Naive thymus-derived CD8-positive, alpha-beta T cell (primary cell): ENCODE measurements at regions not wholly inside any gene's neighbourhood (a gene's known extent, or its start where the extent isn't known, plus 50 kb on each side); places are given as distances from the start of the nearest gene placed in this dataset.

ENCODE experiments used
- ATAC-seq, 2 donors: fragments of 150-1000 bp; cut with Tn5 transposase in 1 of 2; sonication (Bioruptor Pico), chemical (Tn5 transposase) in 1 of 2; 1 replicate in 1 of 2; 2 replicates in 1 of 2; pipeline ENCODE4 v1.10.0; 2021; ENCODE audit warnings: mild to moderate bottlenecking in 2 of 2, moderate library complexity in 2 of 2
- POLR2A ChIA-PET: fragments of 350-600 bp; sonication (Branson Sonifier 250); formaldehyde crosslinking; loops from one replicate; lab custom pipeline; 2021; ENCODE audit warnings: antibody characterized with exemption; lab: Charles Lee
- DNase-seq, 10 donors: peaks; one replicate each; pipeline versions ENCODE4 v3.0.0 to v3.0.0-alpha.2; 2020 to 2022
- H3K27ac Mint-ChIP-seq, 10 donors: one replicate each; pipeline ENCODE4 v1.8.0; 2020 to 2022; ENCODE audit warnings: mild to moderate bottlenecking in 10 of 10, mixed read lengths in 10 of 10, moderate library complexity in 4 of 10, inconsistent platforms in 1 of 10
- H3K27me3 Mint-ChIP-seq, 5 donors: one replicate each; pipeline ENCODE4 v1.8.0; 2021 to 2022; ENCODE audit warnings: mixed read lengths in 5 of 5
- H3K36me3 Mint-ChIP-seq, 3 donors: one replicate each; pipeline ENCODE4 v1.8.0; 2020 to 2022; ENCODE audit warnings: mixed read lengths in 3 of 3, mild to moderate bottlenecking in 2 of 3, inconsistent platforms in 1 of 3
- H3K4me1 Mint-ChIP-seq, 4 donors: one replicate each; pipeline ENCODE4 v1.8.0; 2021 to 2022; ENCODE audit warnings: mixed read lengths in 4 of 4
- H3K4me3 Mint-ChIP-seq, 10 donors: one replicate each; pipeline ENCODE4 v1.8.0; 2020 to 2022; ENCODE audit warnings: mild to moderate bottlenecking in 10 of 10, mixed read lengths in 10 of 10, moderate library complexity in 6 of 10, inconsistent platforms in 1 of 10
- H3K9me3 Mint-ChIP-seq, 9 donors: one replicate each; pipeline ENCODE4 v1.8.0; 2020 to 2022; ENCODE audit warnings: mixed read lengths in 9 of 9, mild to moderate bottlenecking in 3 of 9, inconsistent platforms in 1 of 9, moderate library complexity in 1 of 9

GRCh38 chr7:121485467-121486243 lies 89.5 kb upstream of the FAM3C start:
- ATAC-seq (no peak), DNase-seq (no peak)
- no peaks in the 10 kb centered on the region for H3K36me3 Mint-ChIP-seq
- POLR2A ChIA-PET = no interaction called here
- no peak overlapping the region for H3K4me3 Mint-ChIP-seq
- peaks cover 0 to 2% (median 0%) of the 10 kb centered on the region in 4 donors for H3K4me1 Mint-ChIP-seq
- H3K9me3 Mint-ChIP-seq = no peaks in the 10 kb centered on the region
- peaks cover 0 to 4% (median 2%) of the 10 kb centered on the region in 5 donors for H3K27me3 Mint-ChIP-seq
- H3K27ac Mint-ChIP-seq = no peak overlapping the region

- Mint-ChIP-seq H3K4me1 (peaks cover 0 to 2% (median 0%) of the 10 kb centered on the region in 4 donors), H3K27ac (no peak overlapping the region)
Observed at GRCh38 chr7:121484089-121484763, 88.1 kb upstream of the FAM3C start.

GRCh38 chr7:121480566-121481335 lies 84.6 kb upstream of the FAM3C start:
- no peak overlapping the region for H3K4me3 Mint-ChIP-seq
- no peak overlapping the region for H3K27ac Mint-ChIP-seq
- H3K27me3 Mint-ChIP-seq = peaks cover 0 to 3% (median 0%) of the 10 kb centered on the region in 5 donors
- POLR2A ChIA-PET = no interaction called here
- H3K4me1 Mint-ChIP-seq = peaks cover 0 to 2% (median 0%) of the 10 kb centered on the region in 4 donors
- no peak for ATAC-seq
- no peak for DNase-seq
- no peaks in the 10 kb centered on the region for H3K36me3 Mint-ChIP-seq
- no peaks in the 10 kb centered on the region for H3K9me3 Mint-ChIP-seq

More at GRCh38 chr7:121484089-121484763, 88.1 kb upstream of the FAM3C start:
- ATAC-seq (no peak), DNase-seq (no peak)
- Mint-ChIP-seq H3K27me3 (peaks cover 0 to 4% (median 2%) of the 10 kb centered on the region in 5 donors), H3K9me3 (no peaks in the 10 kb centered on the region), H3K36me3 (no peaks in the 10 kb centered on the region), H3K4me3 (no peak overlapping the region)
- POLR2A ChIA-PET = no interaction called here

GRCh38 chr7:121480058-121480457 lies 84.0 kb upstream of the FAM3C start:
- no peaks in the 10 kb centered on the region for H3K9me3 Mint-ChIP-seq
- DNase-seq (no peak), ATAC-seq (no peak)
- no peaks in the 10 kb centered on the region for H3K36me3 Mint-ChIP-seq
- H3K27ac Mint-ChIP-seq = no peak overlapping the region
- H3K27me3 Mint-ChIP-seq = peaks cover 0 to 3% (median 0%) of the 10 kb centered on the region in 5 donors
- no peak overlapping the region for H3K4me3 Mint-ChIP-seq
- H3K4me1 Mint-ChIP-seq = peaks cover 0 to 2% (median 0%) of the 10 kb centered on the region in 4 donors
- POLR2A ChIA-PET = no interaction called here

- DNase-seq = no peak
- Mint-ChIP-seq H3K4me3 (no peak overlapping the region), H3K27ac (no peak overlapping the region), H3K4me1 (peaks cover 0 to 2% (median 0%) of the 10 kb centered on the region in 4 donors), H3K9me3 (no peaks in the 10 kb centered on the region), H3K27me3 (peaks cover 0 to 2% (median 0%) of the 10 kb centered on the region in 5 donors), H3K36me3 (no peaks in the 10 kb centered on the region)
- no peak for ATAC-seq
- POLR2A ChIA-PET = no interaction called here
Observed at GRCh38 chr7:121479466-121479865, 83.4 kb upstream of the FAM3C start.

- Mint-ChIP-seq H3K9me3 (no peaks in the 10 kb centered on the region), H3K36me3 (no peaks in the 10 kb centered on the region), H3K27ac (no peak overlapping the region), H3K27me3 (peaks cover 0 to 2% (median 0%) of the 10 kb centered on the region in 5 donors), H3K4me3 (no peak overlapping the region), H3K4me1 (no peaks in the 10 kb centered on the region)
- ATAC-seq (no peak), DNase-seq (no peak)
- POLR2A ChIA-PET = no interaction called here
Observed at GRCh38 chr7:121475806-121476205, 79.7 kb upstream of the FAM3C start.

GRCh38 chr7:121474301-121474673 lies 78.2 kb upstream of the FAM3C start:
- Mint-ChIP-seq H3K4me3 (no peak overlapping the region), H3K36me3 (no peaks in the 10 kb centered on the region), H3K9me3 (no peaks in the 10 kb centered on the region), H3K4me1 (no peaks in the 10 kb centered on the region), H3K27ac (no peak overlapping the region), H3K27me3 (peaks cover 0 to 2% (median 0%) of the 10 kb centered on the region in 5 donors)
- no peak for DNase-seq
- no peak for ATAC-seq
- POLR2A ChIA-PET = no interaction called here

- no peak overlapping the region for H3K27ac Mint-ChIP-seq
- no peaks in the 10 kb centered on the region for H3K4me1 Mint-ChIP-seq
- H3K36me3 Mint-ChIP-seq = no peaks in the 10 kb centered on the region
- POLR2A ChIA-PET = no interaction called here
- ATAC-seq (no peak), DNase-seq (no peak)
- peaks cover 0 to 2% (median 0%) of the 10 kb centered on the region in 5 donors for H3K27me3 Mint-ChIP-seq
- H3K4me3 Mint-ChIP-seq = no peak overlapping the region
- no peaks in the 10 kb centered on the region for H3K9me3 Mint-ChIP-seq
Observed at GRCh38 chr7:121473645-121474300, 77.7 kb upstream of the FAM3C start.

GRCh38 chr7:121466455-121466854 lies 70.3 kb upstream of the FAM3C start:
- no peak overlapping the region for H3K27ac Mint-ChIP-seq

GRCh38 chr7:121459148-121459547 lies 63.0 kb upstream of the FAM3C start:
- no peaks in the 10 kb centered on the region for H3K4me1 Mint-ChIP-seq
- ATAC-seq (no peak), DNase-seq (no peak)
- H3K4me3 Mint-ChIP-seq = no peak overlapping the region
- no peaks in the 10 kb centered on the region for H3K9me3 Mint-ChIP-seq
- POLR2A ChIA-PET = no interaction called here
- H3K27me3 Mint-ChIP-seq = peaks cover 4 to 19% (median 6%) of the 10 kb centered on the region in 5 donors
- no peaks in the 10 kb centered on the region for H3K36me3 Mint-ChIP-seq
- no peak overlapping the region for H3K27ac Mint-ChIP-seq

More at GRCh38 chr7:121466455-121466854, 70.3 kb upstream of the FAM3C start:
- no peak overlapping the region for H3K4me3 Mint-ChIP-seq
- H3K27me3 Mint-ChIP-seq = peaks cover 5 to 15% (median 6%) of the 10 kb centered on the region in 5 donors
- no peaks in the 10 kb centered on the region for H3K36me3 Mint-ChIP-seq
- no peaks in the 10 kb centered on the region for H3K4me1 Mint-ChIP-seq
- H3K9me3 Mint-ChIP-seq = no peaks in the 10 kb centered on the region
- ATAC-seq (no peak), DNase-seq (no peak)
- POLR2A ChIA-PET = no interaction called here

GRCh38 chr7:121456785-121457359 lies 60.8 kb upstream of the FAM3C start:
- peaks cover 0 to 7% (median 1%) of the 10 kb centered on the region in 5 donors for H3K27me3 Mint-ChIP-seq
- peaks cover 0 to 8% (median 0%) of the 10 kb centered on the region in 9 donors for H3K9me3 Mint-ChIP-seq
- no peaks in the 10 kb centered on the region for H3K4me1 Mint-ChIP-seq
- DNase-seq (no peak), ATAC-seq (no peak)
- no peak overlapping the region for H3K27ac Mint-ChIP-seq
- POLR2A ChIA-PET = no interaction called here
- no peak overlapping the region for H3K4me3 Mint-ChIP-seq
- H3K36me3 Mint-ChIP-seq = no peaks in the 10 kb centered on the region

GRCh38 chr7:121456015-121456414 lies 59.9 kb upstream of the FAM3C start:
- H3K4me3 Mint-ChIP-seq = no peak overlapping the region
- POLR2A ChIA-PET = no interaction called here
- DNase-seq = no peak
- peaks cover 0 to 8% (median 0%) of the 10 kb centered on the region in 9 donors for H3K9me3 Mint-ChIP-seq
- peaks cover 0 to 5% (median 1%) of the 10 kb centered on the region in 5 donors for H3K27me3 Mint-ChIP-seq
- ATAC-seq = no peak
- no peak overlapping the region for H3K27ac Mint-ChIP-seq
- no peaks in the 10 kb centered on the region for H3K36me3 Mint-ChIP-seq
- H3K4me1 Mint-ChIP-seq = peaks cover 0 to 3% (median 0%) of the 10 kb centered on the region in 4 donors
